ENCODE measurements at regions not wholly inside any gene's neighbourhood (a gene's known extent, or its start where the extent isn't known, plus 50 kb on each side); places are given as distances from the start of the nearest gene placed in this dataset.

DNA sequence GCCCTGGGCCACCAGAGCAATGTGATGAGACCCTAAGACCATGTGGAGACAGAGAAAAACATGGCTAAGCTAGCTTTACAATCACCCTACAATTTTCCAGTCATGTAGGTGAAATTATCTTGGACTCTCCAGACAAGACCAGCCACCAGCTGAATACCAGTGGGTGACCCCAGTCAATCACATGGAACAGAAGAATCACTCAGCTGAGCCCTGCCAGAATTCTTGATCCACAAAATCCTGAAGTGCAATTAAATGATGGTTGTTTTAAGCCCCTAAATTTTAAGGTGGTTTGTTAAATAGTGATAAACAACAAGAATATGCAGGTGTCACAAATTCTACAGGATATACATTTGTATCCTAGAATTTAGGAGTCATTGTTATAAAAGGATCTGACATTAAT is 69.5 kb upstream of the SMIM15 start:
- no peak for TF ChIP-seq POLR2A (IDR thresholded peaks at IDR 0.05)
- TF ChIP-seq, protein P1, sequence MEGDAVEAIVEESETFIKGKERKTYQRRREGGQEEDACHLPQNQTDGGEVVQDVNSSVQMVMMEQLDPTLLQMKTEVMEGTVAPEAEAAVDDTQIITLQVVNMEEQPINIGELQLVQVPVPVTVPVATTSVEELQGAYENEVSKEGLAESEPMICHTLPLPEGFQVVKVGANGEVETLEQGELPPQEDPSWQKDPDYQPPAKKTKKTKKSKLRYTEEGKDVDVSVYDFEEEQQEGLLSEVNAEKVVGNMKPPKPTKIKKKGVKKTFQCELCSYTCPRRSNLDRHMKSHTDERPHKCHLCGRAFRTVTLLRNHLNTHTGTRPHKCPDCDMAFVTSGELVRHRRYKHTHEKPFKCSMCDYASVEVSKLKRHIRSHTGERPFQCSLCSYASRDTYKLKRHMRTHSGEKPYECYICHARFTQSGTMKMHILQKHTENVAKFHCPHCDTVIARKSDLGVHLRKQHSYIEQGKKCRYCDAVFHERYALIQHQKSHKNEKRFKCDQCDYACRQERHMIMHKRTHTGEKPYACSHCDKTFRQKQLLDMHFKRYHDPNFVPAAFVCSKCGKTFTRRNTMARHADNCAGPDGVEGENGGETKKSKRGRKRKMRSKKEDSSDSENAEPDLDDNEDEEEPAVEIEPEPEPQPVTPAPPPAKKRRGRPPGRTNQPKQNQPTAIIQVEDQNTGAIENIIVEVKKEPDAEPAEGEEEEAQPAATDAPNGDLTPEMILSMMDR (IDR thresholded peaks at IDR 0.05): no peak
